ENCODE measurements at regions not wholly inside any gene's neighbourhood (a gene's known extent, or its start where the extent isn't known, plus 50 kb on each side); places are given as distances from the start of the nearest gene placed in this dataset.

GRCh38 chr16:86041215-86041614 is 142.3 kb downstream of the IRF8 start:
- Histone ChIP-seq H3K9ac (ENCODE audit: insufficient read depth, low read length, poor library complexity, severe bottlenecking) (no peak overlapping the region), H3K9me3 (replicated peaks in 1 of 2; ENCODE audit: control insufficient read depth in 1 of 2, insufficient read depth in 1 of 2, low read length in 2 of 2) (no peaks in the 10 kb centered on the region), H3K36me3 (replicated peaks in 1 of 2; ENCODE audit: control insufficient read depth in 1 of 2, insufficient read depth in 2 of 2, low read length in 2 of 2) (no peaks in the 10 kb centered on the region), H3K4me1 (ENCODE audit: control insufficient read depth in 1 of 2, insufficient read depth in 2 of 2, low read length in 2 of 2) (no peaks in the 10 kb centered on the region), H3K27ac (ENCODE audit: low read depth in 1 of 2, low read length in 2 of 2) (no peak overlapping the region), H3K4me3 (replicated peaks in 1 of 3; ENCODE audit: low read depth in 2 of 3, low read length in 3 of 3) (no peak overlapping the region), H3K27me3 (ENCODE audit: control insufficient read depth in 2 of 2, insufficient read depth in 2 of 2, low read length in 2 of 2) (no peaks in the 10 kb centered on the region), H3K4me2 (replicated peaks; ENCODE audit: extremely low read depth, low read length, poor library complexity, severe bottlenecking) (no peak overlapping the region), H2AFZ (ENCODE audit: insufficient read depth, low read depth, low read length, poor library complexity, severe bottlenecking) (no peak overlapping the region), H4K20me1 (ENCODE audit: insufficient read depth, low read length) (no peaks in the 10 kb centered on the region), H3K79me2 (ENCODE audit: insufficient read depth, low read length) (no peaks in the 10 kb centered on the region)
- WGBS (ENCODE audit: insufficient coverage), result 93% methylated on average over 9 of the region's 11 CpGs
- H3K27me3 Mint-ChIP-seq (ENCODE audit: low read depth in 3 of 3), result peaks cover 8 to 37% (median 24%) of the 10 kb centered on the region in 3 donors
- no peak for TF ChIP-seq CTCF (IDR thresholded peaks at IDR 0.05)
- H3K4me3 Mint-ChIP-seq, result no peak overlapping the region
- intact Hi-C loops (cut with micrococcal nuclease), result no loop called here
- no peaks in the 10 kb centered on the region for H3K36me3 Mint-ChIP-seq
- H3K4me1 Mint-ChIP-seq, result no peaks in the 10 kb centered on the region
- H3K27ac Mint-ChIP-seq, result no peak overlapping the region
- peaks cover 0 to 2% (median 0%) of the 10 kb centered on the region in 7 donors for H3K9me3 Mint-ChIP-seq
- DNase-seq, result no peak

GRCh38 chr16:86041807-86042206 is 142.8 kb downstream of the IRF8 start:
- no peaks in the 10 kb centered on the region for H4K20me1 ChIP-seq (ENCODE audit: insufficient read depth, low read length)
- H3K9me3 Mint-ChIP-seq, result peaks cover 0 to 2% (median 0%) of the 10 kb centered on the region in 7 donors
- H3K4me1 ChIP-seq (ENCODE audit: control insufficient read depth in 1 of 2, insufficient read depth in 2 of 2, low read length in 2 of 2), result no peaks in the 10 kb centered on the region
- 25% methylated on average over 2 of the region's 4 CpGs for WGBS (ENCODE audit: insufficient coverage)
- H3K27me3 ChIP-seq (ENCODE audit: control insufficient read depth in 2 of 2, insufficient read depth in 2 of 2, low read length in 2 of 2), result no peaks in the 10 kb centered on the region
- no peak overlapping the region for H3K27ac Mint-ChIP-seq
- H3K4me3 ChIP-seq (replicated peaks in 1 of 3; ENCODE audit: low read depth in 2 of 3, low read length in 3 of 3), result no peak overlapping the region
- intact Hi-C loops (cut with micrococcal nuclease), result no loop called here
- H3K36me3 Mint-ChIP-seq, result no peaks in the 10 kb centered on the region
- H3K36me3 ChIP-seq (replicated peaks in 1 of 2; ENCODE audit: control insufficient read depth in 1 of 2, insufficient read depth in 2 of 2, low read length in 2 of 2), result no peaks in the 10 kb centered on the region
- H2AFZ ChIP-seq (ENCODE audit: insufficient read depth, low read depth, low read length, poor library complexity, severe bottlenecking), result no peak overlapping the region
- H3K9ac ChIP-seq (ENCODE audit: insufficient read depth, low read length, poor library complexity, severe bottlenecking), result no peak overlapping the region
- no peak overlapping the region for H3K27ac ChIP-seq (ENCODE audit: low read depth in 1 of 2, low read length in 2 of 2)
- H3K27me3 Mint-ChIP-seq (ENCODE audit: low read depth in 3 of 3), result peaks cover 11 to 43% (median 28%) of the 10 kb centered on the region in 3 donors
- no peaks in the 10 kb centered on the region for H3K79me2 ChIP-seq (ENCODE audit: insufficient read depth, low read length)
- H3K4me1 Mint-ChIP-seq, result no peaks in the 10 kb centered on the region
- TF ChIP-seq CTCF (IDR thresholded peaks at IDR 0.05), result no peak
- H3K9me3 ChIP-seq (replicated peaks in 1 of 2; ENCODE audit: control insufficient read depth in 1 of 2, insufficient read depth in 1 of 2, low read length in 2 of 2), result no peaks in the 10 kb centered on the region
- no peak for DNase-seq
- no peak overlapping the region for H3K4me3 Mint-ChIP-seq
- H3K4me2 ChIP-seq (replicated peaks; ENCODE audit: extremely low read depth, low read length, poor library complexity, severe bottlenecking), result no peak overlapping the region
